ENCODE measurements at regions not wholly inside any gene's neighbourhood (a gene's known extent, or its start where the extent isn't known, plus 50 kb on each side); places are given as distances from the start of the nearest gene placed in this dataset.

GRCh38 chr3:174737966-174738365 lies 121.2 kb upstream of the NAALADL2 start:
- no peak for TF ChIP-seq CTCF (IDR thresholded peaks at IDR 0.05; ENCODE audit: insufficient read depth, low read depth, low read length)
- TF ChIP-seq EZH2 (IDR thresholded peaks at IDR 0.05; ENCODE audit: insufficient read depth, low read length) = no peak
